GM12878 (cell line): ENCODE measurements at regions not wholly inside any gene's neighbourhood (a gene's known extent, or its start where the extent isn't known, plus 50 kb on each side); places are given as distances from the start of the nearest gene placed in this dataset.

Experiments
- ATAC-seq: fragments of 200-7000 bp; cut with Tn5 transposase; 3 replicates; pipeline ENCODE4 v1.9.1; 2020; ENCODE audit warnings: mild to moderate bottlenecking, moderate library complexity
- BruUV-seq: library from RNA; stranded (reverse); fragments of 400-500 nt; replicated peaks from 2 replicates; lab custom pipeline; 2021; lab: Mats Ljungman, UMichigan
- CTCF ChIA-PET: fragments of 300-600 bp; sonication (Branson Sonifier 250); formaldehyde crosslinking; extraction: SDS; loops from one replicate; lab custom pipeline; 2021; ENCODE audit warnings: inconsistent platforms; lab: Yijun Ruan, JAX
- POLR2A ChIA-PET: fragments of 350-600 bp; formaldehyde crosslinking; extraction: SDS; loops from one replicate; lab custom pipeline; 2021; ENCODE audit warnings: inconsistent platforms; lab: Charles Lee
- RAD21 ChIA-PET: fragments of 300-600 bp; sonication (Branson Sonifier 250); formaldehyde crosslinking; loops from one replicate; lab custom pipeline; 2023; ENCODE audit warnings: antibody characterized with exemption; ENCODE audit not compliant: unreplicated experiment; lab: Charles Lee
- SMC1A ChIA-PET: fragments of 300-600 bp; sonication (Branson Sonifier 250); formaldehyde crosslinking; loops from one replicate; lab custom pipeline; 2023; ENCODE audit not compliant: unreplicated experiment, uncharacterized antibody; lab: Charles Lee
- DNase-seq: peaks from one replicate; pipeline ENCODE4 v3.0.0-alpha.2; 2011; ENCODE audit warnings: low read depth, low spot score
- FAIRE-seq: peaks from 3 replicates; lab custom pipeline; 2011; peaks lifted over from hg19 to GRCh38; lab: Jason Lieb, UNC
- H2AFZ ChIP-seq: 2 replicates; pipeline ENCODE4 v1.6.0; 2011; ENCODE audit warnings: low read depth, low read length, control low read depth; ENCODE audit not compliant: control insufficient read depth
- H3K27ac ChIP-seq: 2 replicates; pipeline ENCODE4 v1.5.1; 2011; ENCODE audit warnings: control low read depth; ENCODE audit not compliant: control insufficient read depth, insufficient read depth
- H3K27me3 ChIP-seq, 2 experiments: replicated peaks in 1 of 2; 2 replicates each; pipeline versions ENCODE4 v1.6.0 to v1.6.1; 2011; ENCODE audit warnings: low read length in 1 of 2; ENCODE audit not compliant: control insufficient read depth in 2 of 2, insufficient read depth in 2 of 2
- H3K36me3 ChIP-seq, 2 experiments: 2 replicates each; pipeline ENCODE4 v1.5.1; 2011; ENCODE audit warnings: low read length in 1 of 2; ENCODE audit not compliant: control insufficient read depth in 2 of 2, insufficient read depth in 2 of 2
- H3K4me1 ChIP-seq: 2 replicates; pipeline ENCODE4 v1.6.1; 2011; ENCODE audit warnings: mild to moderate bottlenecking, low read length, moderate library complexity, mixed read lengths; ENCODE audit not compliant: control insufficient read depth, insufficient read depth
- H3K4me2 ChIP-seq: 2 replicates; pipeline ENCODE4 v1.6.0; 2011; ENCODE audit warnings: control low read depth; ENCODE audit not compliant: control insufficient read depth, insufficient read depth
- H3K4me3 ChIP-seq: fragments of 200-600 bp; sonication (generic); 2 replicates; pipeline ENCODE4 v1.5.1; 2016
- H3K79me2 ChIP-seq: 2 replicates; pipeline ENCODE4 v1.6.0; 2011; ENCODE audit warnings: low read length; ENCODE audit not compliant: control insufficient read depth, insufficient read depth
- H3K9ac ChIP-seq: 2 replicates; pipeline ENCODE4 v1.8.0; 2011; ENCODE audit warnings: low read length, control low read depth, mixed read lengths; ENCODE audit not compliant: control insufficient read depth, insufficient read depth
- H3K9me3 ChIP-seq: replicated peaks from 3 replicates; pipeline ENCODE4 v1.5.1; 2011; ENCODE audit warnings: mild to moderate bottlenecking, low read length; ENCODE audit not compliant: control insufficient read depth, insufficient read depth
- H4K20me1 ChIP-seq: 2 replicates; pipeline ENCODE4 v1.6.0; 2011; ENCODE audit not compliant: control insufficient read depth, insufficient read depth
- E2F4 ChIP-seq: IDR thresholded peaks from 2 replicates; pipeline ENCODE4 v1.6.1; 2012; ENCODE audit warnings: low read depth, low read length, improper control_type of control experiment
- EZH2 ChIP-seq: IDR thresholded peaks from 2 replicates; pipeline ENCODE4 v1.6.1; 2012; ENCODE audit warnings: low read depth, mild to moderate bottlenecking, control low read depth, inconsistent platforms, low read length, borderline replicate concordance; ENCODE audit not compliant: control insufficient read depth
- NFYB ChIP-seq: IDR thresholded peaks from 2 replicates; pipeline ENCODE4 v1.6.1; 2011; ENCODE audit warnings: low read depth, mild to moderate bottlenecking, low read length, improper control_type of control experiment, moderate library complexity; ENCODE audit not compliant: insufficient read depth
- NR2C2 ChIP-seq: IDR thresholded peaks from 2 replicates; pipeline ENCODE4 v1.6.1; 2011; ENCODE audit warnings: borderline replicate concordance, low read depth; ENCODE audit not compliant: control insufficient read depth, insufficient read length
- PML ChIP-seq: IDR thresholded peaks from 2 replicates; pipeline ENCODE4 v1.6.1; 2012; ENCODE audit warnings: low read length, inconsistent platforms
- SIN3A ChIP-seq: IDR thresholded peaks from 2 replicates; pipeline ENCODE4 v1.6.1; 2012; ENCODE audit warnings: low read depth, low read length, improper control_type of control experiment
- SMAD5 ChIP-seq: IDR thresholded peaks from 2 replicates; pipeline ENCODE4 v1.6.1; 2016; ENCODE audit warnings: antibody characterized with exemption, low read depth
- SMARCA5 ChIP-seq: fragments of 450-650 bp; IDR thresholded peaks from 2 replicates; pipeline ENCODE4 v1.6.1; 2017; ENCODE audit warnings: mild to moderate bottlenecking
- WRNIP1 ChIP-seq: IDR thresholded peaks from 2 replicates; pipeline ENCODE4 v1.6.1; 2011; ENCODE audit warnings: low read depth, low read length, improper control_type of control experiment, borderline replicate concordance
- WGBS: methylation state at CpG from one replicate; pipeline ENCODE4 v1.1.6; 2016; ENCODE audit warnings: low lambda C conversion rate; ENCODE audit not compliant: insufficient replicate concordance, insufficient coverage; ENCODE audit errors: missing lambda C conversion rate; 5-methylcytosine and 5-hydroxymethylcytosine counted together
- in situ Hi-C: fragments of 300-500 bp; cut with MboI; formaldehyde crosslinking; loops from 9 replicates; pipeline ENCODE4 v1.14.3; 2018; ENCODE audit warnings: mixed read lengths
- intact Hi-C: fragments of 100-400 bp; cut with micrococcal nuclease; formaldehyde crosslinking; loops from one replicate; pipeline ENCODE4 v1.14.2; 2022; ENCODE audit not compliant: unreplicated experiment
- TF ChIP-seq, protein P1 (sequence below): IDR thresholded peaks from 2 replicates; pipeline ENCODE4 v1.6.1; 2011; ENCODE audit warnings: low read depth, mild to moderate bottlenecking, low read length, moderate library complexity, borderline replicate concordance; ENCODE audit errors: extremely low read depth

- TF ChIP-seq SMARCA5 (no peak), WRNIP1 (no peak), EZH2 (no peak), NFYB (no peak), E2F4 (no peak), PML (no peak), SIN3A (no peak), NR2C2 (no peak), SMAD5 (no peak)
- TF ChIP-seq, protein P1, sequence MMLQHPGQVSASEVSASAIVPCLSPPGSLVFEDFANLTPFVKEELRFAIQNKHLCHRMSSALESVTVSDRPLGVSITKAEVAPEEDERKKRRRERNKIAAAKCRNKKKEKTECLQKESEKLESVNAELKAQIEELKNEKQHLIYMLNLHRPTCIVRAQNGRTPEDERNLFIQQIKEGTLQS: no peak
- TF ChIP-seq, all 136 proteins: peak for 0
- POLR2A ChIA-PET: interaction anchor here (0.7 to 3.3 kb wide), 7 partner anchors 17 to 181 kb away, joined by 3 to 21 read pairs (median 5); no protein-coding TSS in a partner anchor
- Histone ChIP-seq H2AFZ (no peak overlapping the region), H3K4me2 (peak overlapping the region; percentile 58), H3K27ac (peak overlapping the region; percentile 92), H3K4me3 (no peak overlapping the region), H3K9ac (no peak overlapping the region), H3K9me3 (peaks cover 5% of the 10 kb centered on the region; the same call in 2 of the 3 replicates), H3K36me3 (no peaks in the 10 kb centered on the region), H3K79me2 (peaks cover 2% of the 10 kb centered on the region), H4K20me1 (no peaks in the 10 kb centered on the region), H3K4me1 (peaks cover 67% of the 10 kb centered on the region), H3K27me3 (no peaks in the 10 kb centered on the region)
- BruUV-seq: no TSS peak
- in situ Hi-C loops: loop anchor here (5.0 kb wide), 1 partner anchor 179 kb away; no protein-coding TSS in a partner anchor
- RAD21 ChIA-PET: interaction anchor here (1.3 to 7.5 kb wide), 8 partner anchors 27 to 839 kb away, joined by 3 to 87 read pairs (median 12); no protein-coding TSS in a partner anchor
- intact Hi-C loops: loop anchor here (2.0 to 10.0 kb wide), 3 partner anchors 95 to 841 kb away; no protein-coding TSS in a partner anchor
- CTCF ChIA-PET: interaction anchor here (0.6 to 3.0 kb wide), 10 partner anchors 8 to 180 kb away, joined by 3 to 26 read pairs (median 4); no protein-coding TSS in a partner anchor
- SMC1A ChIA-PET: interaction anchor here (0.6 to 8.6 kb wide), 22 partner anchors 8 to 837 kb away, joined by 3 to 92 read pairs (median 6); no protein-coding TSS in a partner anchor
- DNase-seq: no peak
- no peak for ATAC-seq
- no peak for FAIRE-seq
- 95% methylated on average over 4 of the region's 4 CpGs for WGBS
These were observed 198.7 kb upstream of the PROK2 start for GRCh38 chr3:71983694-71984093.
